Endothelial cell of umbilical vein (primary cell): ENCODE measurements at regions not wholly inside any gene's neighbourhood (a gene's known extent, or its start where the extent isn't known, plus 50 kb on each side); places are given as distances from the start of the nearest gene placed in this dataset.

Experiments used
- EZH2 ChIP-seq: IDR thresholded peaks from 2 replicates; pipeline ENCODE4 v1.6.1; 2012; ENCODE audit warnings: borderline replicate concordance, low read depth, mild to moderate bottlenecking, moderate library complexity, low read length, inconsistent platforms; ENCODE audit not compliant: severe bottlenecking
- POLR2A ChIP-seq: IDR thresholded peaks from 2 replicates; pipeline ENCODE4 v1.6.1; 2012; ENCODE audit warnings: low read depth, mild to moderate bottlenecking, control low read depth, low read length
- TF ChIP-seq, protein P1 (sequence below), 2 donors: IDR thresholded peaks; 1 replicate in 1 of 2; 2 replicates in 1 of 2; pipeline ENCODE4 v1.5.1; 2011; ENCODE audit warnings: low read length in 2 of 2, mild to moderate bottlenecking in 2 of 2, moderate library complexity in 2 of 2, control low read depth in 1 of 2, inconsistent platforms in 1 of 2, low read depth in 1 of 2; ENCODE audit not compliant: insufficient read depth in 1 of 2; ENCODE audit errors: extremely low read depth in 1 of 2

GRCh38 chr3:176697284-176697889, 499.9 kb downstream of the TBL1XR1 start:
- TF ChIP-seq, protein P1, sequence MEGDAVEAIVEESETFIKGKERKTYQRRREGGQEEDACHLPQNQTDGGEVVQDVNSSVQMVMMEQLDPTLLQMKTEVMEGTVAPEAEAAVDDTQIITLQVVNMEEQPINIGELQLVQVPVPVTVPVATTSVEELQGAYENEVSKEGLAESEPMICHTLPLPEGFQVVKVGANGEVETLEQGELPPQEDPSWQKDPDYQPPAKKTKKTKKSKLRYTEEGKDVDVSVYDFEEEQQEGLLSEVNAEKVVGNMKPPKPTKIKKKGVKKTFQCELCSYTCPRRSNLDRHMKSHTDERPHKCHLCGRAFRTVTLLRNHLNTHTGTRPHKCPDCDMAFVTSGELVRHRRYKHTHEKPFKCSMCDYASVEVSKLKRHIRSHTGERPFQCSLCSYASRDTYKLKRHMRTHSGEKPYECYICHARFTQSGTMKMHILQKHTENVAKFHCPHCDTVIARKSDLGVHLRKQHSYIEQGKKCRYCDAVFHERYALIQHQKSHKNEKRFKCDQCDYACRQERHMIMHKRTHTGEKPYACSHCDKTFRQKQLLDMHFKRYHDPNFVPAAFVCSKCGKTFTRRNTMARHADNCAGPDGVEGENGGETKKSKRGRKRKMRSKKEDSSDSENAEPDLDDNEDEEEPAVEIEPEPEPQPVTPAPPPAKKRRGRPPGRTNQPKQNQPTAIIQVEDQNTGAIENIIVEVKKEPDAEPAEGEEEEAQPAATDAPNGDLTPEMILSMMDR (IDR thresholded peaks at IDR 0.05; ENCODE audit: extremely low read depth in 1 of 2, insufficient read depth in 1 of 2, low read depth in 1 of 2, low read length in 2 of 2) = no peak
- no peak for TF ChIP-seq POLR2A
- TF ChIP-seq EZH2 = no peak
